H9 (cell line): ENCODE measurements at regions not wholly inside any gene's neighbourhood (a gene's known extent, or its start where the extent isn't known, plus 50 kb on each side); places are given as distances from the start of the nearest gene placed in this dataset.

ENCODE experiments used
- DNase-seq: peaks from one replicate; pipeline ENCODE4 v3.0.0-alpha.2; 2017
- H2AFZ ChIP-seq: one replicate; pipeline ENCODE4 v1.6.1; 2013; ENCODE audit warnings: mild to moderate bottlenecking, low read length, control low read depth, moderate library complexity
- H2AK5ac ChIP-seq: 2 replicates; pipeline ENCODE4 v1.6.1; 2013; ENCODE audit warnings: low read length, control low read depth, mixed read lengths; ENCODE audit not compliant: insufficient read length
- H2BK120ac ChIP-seq: one replicate; pipeline ENCODE4 v1.6.1; 2013; ENCODE audit warnings: low read depth, mild to moderate bottlenecking, low read length, control low read depth, inconsistent platforms; ENCODE audit not compliant: poor library complexity, severe bottlenecking
- H2BK12ac ChIP-seq: 2 replicates; pipeline ENCODE4 v1.6.1; 2013; ENCODE audit warnings: low read length, control low read depth, mixed read lengths, low read depth; ENCODE audit not compliant: insufficient read length
- H2BK15ac ChIP-seq: 2 replicates; pipeline ENCODE4 v1.6.1; 2013; ENCODE audit warnings: low read depth, low read length, control low read depth
- H2BK20ac ChIP-seq: one replicate; pipeline ENCODE4 v1.6.1; 2013; ENCODE audit warnings: low read depth, mild to moderate bottlenecking, low read length, control low read depth, inconsistent platforms; ENCODE audit not compliant: poor library complexity, severe bottlenecking
- H2BK5ac ChIP-seq: 2 replicates; pipeline ENCODE4 v1.6.1; 2013; ENCODE audit warnings: low read length, control low read depth, mixed read lengths; ENCODE audit not compliant: insufficient read length
- H3K14ac ChIP-seq: 2 replicates; pipeline ENCODE4 v1.6.1; 2013; ENCODE audit warnings: low read length, control low read depth; ENCODE audit not compliant: insufficient read depth
- H3K18ac ChIP-seq: 2 replicates; pipeline ENCODE4 v1.6.1; 2013; ENCODE audit warnings: low read depth, mild to moderate bottlenecking, mixed read lengths, low read length, control low read depth; ENCODE audit not compliant: insufficient read length
- H3K23ac ChIP-seq: 2 replicates; pipeline ENCODE4 v1.6.1; 2013; ENCODE audit warnings: low read length, control low read depth, mixed read lengths, low read depth; ENCODE audit not compliant: insufficient read length
- H3K23me2 ChIP-seq: 2 replicates; pipeline ENCODE4 v1.6.1; 2013; ENCODE audit warnings: low read depth, mild to moderate bottlenecking, mixed read lengths, low read length, control low read depth; ENCODE audit not compliant: insufficient read length, poor library complexity, severe bottlenecking
- H3K27ac ChIP-seq: 2 replicates; pipeline ENCODE4 v1.5.1; 2013; ENCODE audit warnings: low read length, control low read depth, mixed read lengths, low read depth; ENCODE audit not compliant: insufficient read length
- H3K27me3 ChIP-seq: 2 replicates; pipeline ENCODE4 v1.6.1; 2013; ENCODE audit warnings: low read length, control low read depth, inconsistent platforms; ENCODE audit not compliant: insufficient read depth
- H3K4ac ChIP-seq: 2 replicates; pipeline ENCODE4 v1.6.1; 2013; ENCODE audit warnings: low read depth, mild to moderate bottlenecking, control low read depth, inconsistent platforms, low read length, moderate library complexity
- H3K4me1 ChIP-seq: 2 replicates; pipeline ENCODE4 v1.6.1; 2013; ENCODE audit warnings: low read length, control low read depth, inconsistent platforms; ENCODE audit not compliant: insufficient read depth
- H3K4me2 ChIP-seq: 2 replicates; pipeline ENCODE4 v1.6.1; 2013; ENCODE audit warnings: low read length, control low read depth, mixed read lengths; ENCODE audit not compliant: insufficient read length, insufficient read depth
- H3K56ac ChIP-seq: 2 replicates; pipeline ENCODE4 v1.6.1; 2013; ENCODE audit warnings: low read depth, mild to moderate bottlenecking, mixed read lengths, low read length, control low read depth; ENCODE audit not compliant: insufficient read length
- H3K79me1 ChIP-seq: 2 replicates; pipeline ENCODE4 v1.6.1; 2013; ENCODE audit warnings: low read depth, mild to moderate bottlenecking, moderate library complexity, low read length, control low read depth, inconsistent platforms; ENCODE audit not compliant: insufficient read depth, poor library complexity, severe bottlenecking
- H3K79me2 ChIP-seq: 2 replicates; pipeline ENCODE4 v1.6.1; 2013; ENCODE audit warnings: low read length, control low read depth, inconsistent platforms; ENCODE audit not compliant: insufficient read depth
- H3K9ac ChIP-seq: 2 replicates; pipeline ENCODE4 v1.6.1; 2013; ENCODE audit warnings: low read length, control low read depth, mixed read lengths; ENCODE audit not compliant: insufficient read length; ENCODE audit errors: extremely low read depth
- H3K9me3 ChIP-seq: one replicate; pipeline ENCODE4 v1.6.1; 2013; ENCODE audit warnings: low read depth, low read length, inconsistent platforms; ENCODE audit not compliant: control insufficient read depth
- H3T11ph ChIP-seq: one replicate; pipeline ENCODE4 v1.6.1; 2013; ENCODE audit warnings: mild to moderate bottlenecking, low read length, control low read depth, inconsistent platforms
- H4K20me1 ChIP-seq: one replicate; pipeline ENCODE4 v1.6.1; 2013; ENCODE audit not compliant: control insufficient read depth, insufficient read length, insufficient read depth
- H4K5ac ChIP-seq: 2 replicates; pipeline ENCODE4 v1.6.1; 2013; ENCODE audit warnings: low read depth, mild to moderate bottlenecking, mixed read lengths, low read length, control low read depth; ENCODE audit not compliant: insufficient read length
- H4K8ac ChIP-seq: replicated peaks from 2 replicates; pipeline ENCODE4 v1.6.1; 2013; ENCODE audit warnings: low read length, control low read depth, mixed read lengths, low read depth; ENCODE audit not compliant: insufficient read length
- H4K91ac ChIP-seq: 2 replicates; pipeline ENCODE4 v1.6.1; 2013; ENCODE audit warnings: low read depth, mild to moderate bottlenecking, moderate library complexity, mixed read lengths, low read length, control low read depth; ENCODE audit not compliant: insufficient read length
- H3K27ac Mint-ChIP-seq, 3 experiments: 2 replicates in 2 of 3; 3 replicates in 1 of 3; pipeline ENCODE4 v1.8.0; 2020 to 2021; ENCODE audit warnings: mixed read lengths in 3 of 3, mild to moderate bottlenecking in 1 of 3, moderate library complexity in 1 of 3
- H3K27me3 Mint-ChIP-seq: 2 replicates; pipeline ENCODE4 v1.8.0; 2021; ENCODE audit warnings: low read depth, mild to moderate bottlenecking, moderate library complexity, mixed read lengths
- H3K36me3 Mint-ChIP-seq, 3 experiments: 2 replicates in 2 of 3; 3 replicates in 1 of 3; pipeline ENCODE4 v1.8.0; 2020 to 2021; ENCODE audit warnings: low read depth in 3 of 3, mixed read lengths in 3 of 3; ENCODE audit not compliant: insufficient read depth in 1 of 3
- H3K4me1 Mint-ChIP-seq, 2 experiments: 2 replicates each; pipeline ENCODE4 v1.8.0; 2020; ENCODE audit warnings: mixed read lengths in 2 of 2
- H3K4me3 Mint-ChIP-seq, 2 experiments: 2 replicates in 1 of 2; 3 replicates in 1 of 2; pipeline ENCODE4 v1.8.0; 2020 to 2021; ENCODE audit warnings: mild to moderate bottlenecking in 2 of 2, mixed read lengths in 2 of 2, moderate library complexity in 1 of 2
- H3K9me3 Mint-ChIP-seq, 2 experiments: 2 replicates in 1 of 2; 3 replicates in 1 of 2; pipeline ENCODE4 v1.8.0; 2020; ENCODE audit warnings: mild to moderate bottlenecking in 2 of 2, mixed read lengths in 2 of 2, moderate library complexity in 1 of 2
- CTCF ChIP-seq: fragments of 200-600 bp; sonication (generic); conservative IDR thresholded peaks from 3 replicates; pipeline ENCODE4 v1.8.0; 2021; ENCODE audit warnings: antibody characterized with exemption, mild to moderate bottlenecking
- WGBS: extraction: QIAGEN DNeasy Blood & Tissue Kit; methylation state at CpG from one replicate; pipeline ENCODE4 v1.1.7; 2013; ENCODE audit warnings: missing lambda C conversion rate, low lambda C conversion rate, mixed read lengths; ENCODE audit not compliant: insufficient read length; ENCODE audit errors: extremely low coverage; 5-methylcytosine and 5-hydroxymethylcytosine counted together

- Mint-ChIP-seq H3K27ac (no peak overlapping the region), H3K4me1 (peaks cover 0 to 7% of the 10 kb centered on the region in 2 experiments; a peak in 2 of 4 replicates), H3K36me3 (no peaks in the 10 kb centered on the region; a peak in 1 of 7 replicates), H3K4me3 (no peak overlapping the region), H3K9me3 (peaks cover 1% of the 10 kb centered on the region in 2 experiments; a peak in 2 of 5 replicates), H3K27me3 (no peaks in the 10 kb centered on the region; the same call in none of the 2 replicates)
- no peak overlapping the region for H2BK20ac ChIP-seq
- no peak overlapping the region for H2BK15ac ChIP-seq
- DNase-seq: no peak
- H2BK5ac ChIP-seq: no peak overlapping the region
- H4K20me1 ChIP-seq: no peaks in the 10 kb centered on the region
- no peak overlapping the region for H3T11ph ChIP-seq
- no peak overlapping the region for H4K5ac ChIP-seq
- H2AK5ac ChIP-seq: no peak overlapping the region
- no peaks in the 10 kb centered on the region for H3K9me3 ChIP-seq
- no peak overlapping the region for H3K9ac ChIP-seq
- H3K23ac ChIP-seq: no peak overlapping the region
- H3K23me2 ChIP-seq: no peaks in the 10 kb centered on the region
- H3K27ac ChIP-seq: no peak overlapping the region
- no peaks in the 10 kb centered on the region for H3K27me3 ChIP-seq
- WGBS: no CpG with 5 or more reads among the region's 9 CpGs
- H3K79me2 ChIP-seq: no peaks in the 10 kb centered on the region
- no peak overlapping the region for H4K91ac ChIP-seq
- H2AFZ ChIP-seq: no peak overlapping the region
- H3K56ac ChIP-seq: no peak overlapping the region
- no peak overlapping the region for H3K18ac ChIP-seq
- H3K79me1 ChIP-seq: no peaks in the 10 kb centered on the region
- H2BK12ac ChIP-seq: no peak overlapping the region
- H3K4me1 ChIP-seq: no peaks in the 10 kb centered on the region
- no peak overlapping the region for H2BK120ac ChIP-seq
- H3K4ac ChIP-seq: no peak overlapping the region
- H3K14ac ChIP-seq: no peak overlapping the region; the same call in 1 of the 2 replicates
- H4K8ac ChIP-seq: no peak overlapping the region
- no peak overlapping the region for H3K4me2 ChIP-seq
- no peak for TF ChIP-seq CTCF
Measured at GRCh38 chr1:30536530-30536929, 186.9 kb downstream of the MATN1 start.
